Hematopoietic multipotent progenitor cell treated with erythropoietin and hydrocortisone succinate and interleukin-3 and kit ligand, for 4 days (in vitro differentiated cells): ENCODE measurements at regions not wholly inside any gene's neighbourhood (a gene's known extent, or its start where the extent isn't known, plus 50 kb on each side); places are given as distances from the start of the nearest gene placed in this dataset.
"Not testable (repeated sequence)": the region's sequence is repeated elsewhere in the genome, so short reads cannot be mapped to it uniquely, and the experiment has no call there.

ENCODE experiments used
- DNase-seq: peaks from one replicate; pipeline ENCODE4 v3.0.0-alpha.2; 2015

GRCh38 chr17:31746884-31747495 lies 112.1 kb downstream of the COPRS start:
- no peak for DNase-seq

DNA sequence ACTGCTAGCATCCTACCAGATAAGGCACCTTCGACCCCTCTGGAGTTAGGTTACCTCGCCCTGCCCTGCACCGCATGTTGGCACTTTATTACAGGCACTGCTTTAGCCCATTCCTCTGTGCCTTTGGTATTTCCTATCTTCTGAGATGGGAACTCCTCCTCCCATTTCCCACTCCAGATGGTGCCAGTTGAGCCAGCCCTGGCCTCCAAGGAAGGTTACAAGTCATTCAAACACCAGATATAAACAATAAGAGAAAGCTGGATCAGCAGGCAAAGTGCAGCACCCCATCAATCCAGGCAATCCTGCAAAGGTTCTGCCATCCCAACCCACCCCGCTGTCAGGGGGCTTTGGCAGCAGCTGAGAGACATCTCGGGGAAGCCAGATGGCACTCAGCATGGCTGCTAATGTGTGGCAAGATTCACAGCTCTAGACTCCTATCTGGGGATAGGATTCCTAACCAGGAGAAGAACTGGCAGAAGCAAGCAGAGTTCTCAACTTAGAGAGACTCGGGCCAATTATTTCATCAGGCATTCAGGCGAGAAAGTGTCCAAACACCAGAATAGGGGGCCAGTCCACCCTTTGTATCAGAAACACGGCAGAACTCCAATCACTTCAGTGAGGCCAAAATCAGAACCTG lies 113.0 kb downstream of the COPRS start:
- no peak for DNase-seq

GRCh38 chr17:31744511-31744951 lies 114.5 kb downstream of the COPRS start:
- DNase-seq = no peak

- DNase-seq = no peak
Observed at GRCh38 chr17:31743797-31744196, 115.2 kb downstream of the COPRS start.

DNA sequence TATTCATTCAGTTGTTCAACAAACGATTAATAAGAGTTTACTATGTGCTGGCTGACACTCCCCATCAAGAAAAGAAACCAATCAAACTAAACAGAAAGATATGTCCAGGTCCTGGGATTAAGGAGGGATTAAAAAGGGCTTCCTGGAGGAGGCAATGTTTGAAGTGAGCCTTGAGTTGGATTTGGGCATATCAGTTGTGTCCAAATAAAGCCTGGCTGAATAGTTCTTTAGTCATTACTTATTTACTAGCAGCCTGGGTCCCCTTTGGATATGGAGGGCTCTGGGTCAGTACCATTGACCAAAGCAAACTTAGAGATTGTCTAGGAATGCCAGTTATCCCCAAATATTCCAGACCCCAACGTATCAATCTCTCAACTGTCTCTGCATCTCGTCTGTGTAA lies 117.7 kb downstream of the COPRS start:
- DNase-seq = no peak

- DNase-seq = no peak
Observed at GRCh38 chr17:31740611-31741082, 118.4 kb downstream of the COPRS start.

DNA sequence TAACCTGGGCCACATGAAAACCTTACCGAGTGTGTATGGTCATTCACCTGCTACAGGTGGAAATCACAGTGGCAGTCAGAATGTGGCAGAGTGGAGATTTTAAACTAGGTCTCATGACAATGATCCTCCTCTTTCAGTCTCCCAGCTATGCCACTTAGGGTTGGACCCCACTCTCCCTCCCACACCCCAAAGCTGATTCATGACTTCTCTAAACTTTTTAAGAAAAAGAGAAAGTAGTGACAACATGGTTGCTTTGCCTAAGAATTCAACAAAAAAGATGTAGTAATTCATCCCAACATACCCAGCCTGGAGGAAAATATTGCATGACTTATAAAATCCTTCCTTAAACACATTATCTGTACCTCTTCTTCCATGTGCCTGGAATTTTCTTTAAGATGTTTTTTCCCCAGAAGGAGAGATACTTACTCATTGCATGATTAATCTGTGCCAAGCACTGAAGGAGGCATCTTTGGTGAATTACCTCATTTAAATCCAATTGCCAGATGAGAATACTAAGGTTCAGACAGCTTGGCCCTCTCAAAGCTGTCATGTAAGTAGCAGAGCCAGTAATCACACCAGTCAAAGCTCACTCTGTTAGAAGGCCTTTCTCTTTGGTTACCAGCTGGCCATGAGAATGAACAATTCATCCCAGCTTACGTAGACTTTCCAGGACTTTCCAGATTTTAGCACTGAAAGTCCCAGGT lies 119.9 kb downstream of the COPRS start:
- DNase-seq = no peak

GRCh38 chr17:31738488-31738887 lies 120.6 kb downstream of the COPRS start:
- DNase-seq = no peak

DNA sequence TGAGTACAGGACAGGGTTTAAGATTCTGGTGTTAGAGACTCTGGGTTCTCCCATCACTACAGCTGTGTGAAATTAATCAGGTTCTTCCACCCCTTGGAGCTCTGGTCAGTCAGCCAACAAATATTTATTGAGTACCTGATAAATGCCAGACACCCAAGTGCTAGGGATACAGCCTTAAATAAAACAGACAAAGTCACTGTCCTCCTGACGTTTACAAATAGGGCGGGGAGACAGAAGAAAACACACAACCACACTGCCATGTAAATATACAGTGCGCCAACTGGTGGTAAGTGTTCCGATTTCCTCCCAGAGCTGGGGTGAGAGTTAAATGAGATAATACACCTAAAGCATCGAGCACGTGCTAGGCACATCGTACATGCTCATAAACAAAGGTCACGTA lies 121.0 kb downstream of the COPRS start:
- no peak for DNase-seq

GRCh38 chr17:31736855-31737625 lies 122.0 kb downstream of the COPRS start:
- no peak for DNase-seq

DNA sequence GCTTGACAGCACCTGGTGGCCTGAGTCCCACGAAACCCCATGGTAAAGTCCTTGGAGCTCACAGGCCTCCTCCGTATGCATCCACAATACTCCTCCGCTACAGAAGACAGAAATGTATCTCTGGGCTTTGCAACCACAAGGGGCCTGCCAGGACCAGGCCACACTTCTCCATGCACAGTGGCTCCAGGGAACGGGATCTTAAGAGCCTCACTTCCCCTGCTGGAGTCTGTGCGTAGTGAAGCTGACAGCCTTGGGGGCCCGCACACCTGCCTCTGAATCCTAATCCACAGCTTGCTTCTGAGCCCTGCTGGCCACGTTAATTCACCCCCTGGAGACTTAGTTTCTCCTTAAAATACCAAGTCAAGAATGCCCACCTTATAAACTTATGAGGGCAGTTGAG lies 125.7 kb downstream of the COPRS start:
- no peak for DNase-seq

DNA sequence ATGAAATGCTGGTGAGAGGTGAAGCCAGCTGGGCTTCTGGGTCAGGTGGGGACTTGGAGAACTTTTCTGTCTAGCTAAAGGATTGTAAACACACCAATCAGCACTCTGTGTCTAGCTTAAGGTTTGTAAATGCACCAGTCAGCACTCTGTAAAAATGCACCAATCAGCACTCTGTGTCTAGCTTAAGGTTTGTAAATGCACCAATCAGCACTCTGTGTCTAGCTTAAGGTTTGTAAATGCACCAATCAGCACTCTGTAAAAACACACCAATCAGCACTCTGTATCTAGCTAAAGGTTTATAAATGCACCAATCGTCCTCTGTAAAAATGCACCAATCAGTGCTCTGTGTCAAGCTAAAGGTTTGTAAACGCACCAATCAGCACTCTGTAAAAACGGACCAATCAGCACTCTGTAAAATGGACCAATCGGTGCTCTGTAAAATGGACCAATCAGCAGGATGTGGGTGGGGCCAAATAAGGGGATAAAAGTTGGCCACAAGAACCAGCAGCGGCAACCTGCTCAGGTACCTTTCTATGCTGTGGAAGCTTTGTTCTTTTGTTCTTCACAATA lies 127.4 kb downstream of the COPRS start:
- DNase-seq = not testable (repeated sequence)

DNA sequence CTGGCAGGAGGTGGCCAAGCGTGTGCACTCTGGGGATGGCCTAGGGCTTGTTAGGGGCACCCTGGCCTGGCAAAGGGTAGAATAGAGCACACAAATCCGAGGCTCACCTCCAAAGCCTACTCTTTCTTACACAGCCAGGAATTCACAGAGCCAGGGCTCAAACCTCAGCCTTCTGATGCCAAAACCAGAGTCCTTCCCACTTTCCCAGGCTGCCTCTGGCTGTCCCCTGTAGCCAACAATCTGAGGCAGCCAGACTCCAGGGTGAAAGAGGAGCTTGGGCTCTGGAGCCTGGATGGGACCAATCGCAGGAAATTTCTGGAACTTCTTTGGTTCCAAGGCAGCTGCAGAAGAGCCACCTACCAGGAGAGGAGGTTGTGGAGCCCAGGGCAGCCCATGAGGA lies 127.9 kb downstream of the COPRS start:
- no peak for DNase-seq

DNA sequence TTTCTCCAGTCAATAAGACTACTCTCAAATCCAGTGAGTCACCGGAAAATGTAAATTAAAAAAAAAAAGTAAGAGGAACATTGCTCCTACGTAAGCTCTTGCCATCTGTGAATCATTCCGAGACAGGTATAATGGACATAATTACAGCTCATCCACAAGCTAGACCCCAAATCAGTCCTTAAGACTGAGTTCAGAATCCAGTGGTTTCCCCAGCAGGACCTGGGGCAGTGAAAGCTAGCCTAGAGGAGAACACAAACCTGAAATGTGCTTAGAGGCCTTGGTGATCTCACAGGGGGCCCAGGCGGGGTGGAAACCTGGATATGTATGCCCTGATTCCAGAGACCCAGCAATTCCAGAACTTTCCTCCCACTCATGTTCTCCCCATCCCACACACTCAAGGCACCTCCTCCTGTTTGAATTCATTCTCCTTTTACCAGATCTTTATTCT lies 132.0 kb downstream of the COPRS start:
- no peak for DNase-seq

GRCh38 chr17:31724619-31725018 lies 134.4 kb downstream of the COPRS start:
- no peak for DNase-seq

GRCh38 chr17:31724026-31724425 lies 135.0 kb downstream of the COPRS start:
- DNase-seq = no peak

- no peak for DNase-seq
Observed at GRCh38 chr17:31722251-31723056, 136.6 kb downstream of the COPRS start.

DNA sequence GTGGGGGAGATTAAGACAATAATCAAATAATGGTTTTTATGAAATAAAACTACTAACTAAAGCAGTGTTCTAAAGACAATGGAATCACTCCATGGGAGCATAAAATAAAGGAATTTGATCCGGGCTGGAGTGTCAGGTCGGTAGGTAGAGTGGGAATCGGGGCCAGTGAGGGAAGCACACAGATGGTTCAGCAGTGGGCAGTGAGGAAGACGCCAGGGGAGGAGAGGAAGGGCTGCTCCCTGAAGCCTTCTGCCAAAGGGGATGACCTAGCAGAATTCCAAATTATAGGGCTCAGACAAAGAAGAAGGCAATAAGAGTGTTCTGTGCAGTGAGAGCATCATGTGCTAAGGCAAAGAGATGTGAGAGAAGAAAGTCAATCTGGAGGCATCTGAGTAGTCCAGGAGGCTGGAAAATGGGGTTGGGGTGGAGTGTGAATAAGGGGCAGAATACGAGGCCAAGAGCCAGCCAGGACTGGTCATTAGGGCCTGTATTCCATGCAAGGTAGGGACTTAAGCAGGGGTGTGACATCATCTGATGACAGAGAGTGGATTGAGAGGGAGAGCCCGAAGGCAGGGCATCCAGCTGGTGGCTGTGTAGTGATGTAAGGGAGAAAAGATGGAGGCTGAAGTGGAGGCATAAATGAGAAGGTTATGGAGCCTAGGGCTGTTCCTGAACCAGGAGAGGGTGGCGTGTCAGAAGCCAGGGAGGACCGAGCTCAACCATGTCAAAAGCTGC lies 137.6 kb downstream of the COPRS start:
- DNase-seq = no peak

DNA sequence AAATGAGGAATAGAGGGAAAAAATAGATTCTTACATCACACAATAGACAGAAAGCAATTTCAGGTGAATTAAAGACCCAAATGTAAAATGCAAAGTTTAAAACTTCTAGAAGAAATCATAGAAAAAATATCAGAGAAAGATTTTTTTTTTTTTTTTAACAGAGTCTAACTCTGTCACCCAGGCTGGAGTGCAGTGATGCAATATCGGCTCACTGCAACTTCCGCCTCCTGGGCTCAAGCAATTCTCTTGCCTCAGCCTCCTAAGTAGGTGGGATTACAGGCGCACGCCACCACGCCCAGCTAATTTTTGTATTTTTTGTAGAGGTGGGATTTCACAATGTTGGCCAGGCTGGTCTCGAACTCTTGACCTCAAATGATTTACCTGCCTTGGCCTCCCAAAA lies 141.8 kb downstream of the COPRS start:
- not testable (repeated sequence) for DNase-seq

- DNase-seq = peak; percentile 70
Observed at GRCh38 chr17:31715446-31715845, 143.6 kb downstream of the COPRS start.

GRCh38 chr17:31704483-31704882 lies 154.6 kb downstream of the COPRS start:
- DNase-seq = no peak
